PC-3 (cell line): ENCODE measurements at regions not wholly inside any gene's neighbourhood (a gene's known extent, or its start where the extent isn't known, plus 50 kb on each side); places are given as distances from the start of the nearest gene placed in this dataset.

Experiments
- ATAC-seq: fragments of 200-7000 bp; cut with Tn5 transposase; 2 replicates; pipeline ENCODE4 v1.9.1; 2020; ENCODE audit warnings: mild to moderate bottlenecking, moderate library complexity
- BruUV-seq: library from RNA; stranded (reverse); fragments of 400-500 nt; replicated peaks from 2 replicates; lab custom pipeline; 2021; lab: Mats Ljungman, UMichigan
- CTCF ChIA-PET: fragments of 300-600 bp; sonication (Branson Sonifier 250); formaldehyde crosslinking; loops from one replicate; lab custom pipeline; 2022; ENCODE audit warnings: antibody characterized with exemption; lab: Charles Lee
- POLR2A ChIA-PET: fragments of 300-600 bp; sonication (Branson Sonifier 250); formaldehyde crosslinking; loops from one replicate; lab custom pipeline; 2022; ENCODE audit warnings: antibody characterized with exemption; ENCODE audit not compliant: unreplicated experiment; lab: Charles Lee
- DNase-seq: peaks from one replicate; pipeline ENCODE4 v3.0.0-alpha.2; 2015
- H2AFZ ChIP-seq: fragments of 300-600 bp; sonication (generic); 2 replicates; pipeline ENCODE4 v1.6.0; 2016; ENCODE audit warnings: antibody characterized with exemption, low read length
- H3F3A ChIP-seq: fragments of 300-600 bp; sonication (generic); one replicate; pipeline ENCODE4 v1.6.0; 2017; ENCODE audit warnings: antibody characterized with exemption, low read length, control low read depth, mild to moderate bottlenecking; ENCODE audit not compliant: unreplicated experiment
- H3K27ac ChIP-seq: fragments of 300-600 bp; sonication (generic); 2 replicates; pipeline ENCODE4 v1.5.1; 2016; ENCODE audit warnings: mild to moderate bottlenecking, low read length
- H3K27me3 ChIP-seq: fragments of 300-600 bp; sonication (generic); 2 replicates; pipeline ENCODE4 v1.6.1; 2016; ENCODE audit warnings: low read length, mixed read lengths
- H3K36me3 ChIP-seq: fragments of 300-600 bp; sonication (generic); 2 replicates; pipeline ENCODE4 v1.6.1; 2016; ENCODE audit warnings: low read depth, mixed run types, low read length, mixed read lengths
- H3K4me1 ChIP-seq: fragments of 300-600 bp; sonication (generic); 2 replicates; pipeline ENCODE4 v1.5.1; 2016; ENCODE audit warnings: low read length; ENCODE audit not compliant: insufficient read depth
- H3K4me2 ChIP-seq: fragments of 300-600 bp; sonication (generic); 2 replicates; pipeline ENCODE4 v1.6.0; 2016; ENCODE audit warnings: low read length
- H3K4me3 ChIP-seq: fragments of 300-600 bp; sonication (generic); 2 replicates; pipeline ENCODE4 v1.5.1; 2016; ENCODE audit warnings: mild to moderate bottlenecking, low read length, mixed read lengths
- H3K79me2 ChIP-seq: fragments of 300-600 bp; sonication (generic); 2 replicates; pipeline ENCODE4 v1.6.1; 2017; ENCODE audit warnings: low read length, mixed read lengths
- H3K9ac ChIP-seq: fragments of 300-600 bp; sonication (generic); 2 replicates; pipeline ENCODE4 v1.6.0; 2016; ENCODE audit warnings: mild to moderate bottlenecking, low read length
- H3K9me2 ChIP-seq: fragments of 300-600 bp; sonication (generic); replicated peaks from 2 replicates; pipeline ENCODE4 v1.6.1; 2016; ENCODE audit warnings: mixed run types, low read length, mixed read lengths
- H3K9me3 ChIP-seq: fragments of 300-600 bp; sonication (generic); 2 replicates; pipeline ENCODE4 v1.6.1; 2016; ENCODE audit warnings: low read length, mixed read lengths
- H4K20me1 ChIP-seq: fragments of 300-600 bp; sonication (generic); 2 replicates; pipeline ENCODE4 v1.6.1; 2016; ENCODE audit warnings: low read length, mixed read lengths
- EZH2 ChIP-seq: fragments of 300-600 bp; sonication (generic); IDR thresholded peaks from one replicate; pipeline ENCODE4 v1.6.1; 2017; ENCODE audit warnings: antibody characterized with exemption, mild to moderate bottlenecking, low read length; ENCODE audit not compliant: unreplicated experiment
- EZH2phosphoT487 ChIP-seq: fragments of 300-600 bp; sonication (generic); IDR thresholded peaks from 2 replicates; pipeline ENCODE4 v1.6.1; 2018; ENCODE audit warnings: mild to moderate bottlenecking, antibody characterized with exemption, low read length, borderline replicate concordance
- intact Hi-C: fragments of 100-400 bp; cut with micrococcal nuclease; formaldehyde crosslinking; loops from 2 replicates; pipeline ENCODE4 v1.9.0; 2023
- TF ChIP-seq, protein P1 (sequence below): fragments of 300-600 bp; sonication (generic); conservative IDR thresholded peaks from 2 replicates; pipeline ENCODE4 v1.5.1; 2017; ENCODE audit warnings: antibody characterized with exemption, low read depth, mild to moderate bottlenecking, low read length

DNA sequence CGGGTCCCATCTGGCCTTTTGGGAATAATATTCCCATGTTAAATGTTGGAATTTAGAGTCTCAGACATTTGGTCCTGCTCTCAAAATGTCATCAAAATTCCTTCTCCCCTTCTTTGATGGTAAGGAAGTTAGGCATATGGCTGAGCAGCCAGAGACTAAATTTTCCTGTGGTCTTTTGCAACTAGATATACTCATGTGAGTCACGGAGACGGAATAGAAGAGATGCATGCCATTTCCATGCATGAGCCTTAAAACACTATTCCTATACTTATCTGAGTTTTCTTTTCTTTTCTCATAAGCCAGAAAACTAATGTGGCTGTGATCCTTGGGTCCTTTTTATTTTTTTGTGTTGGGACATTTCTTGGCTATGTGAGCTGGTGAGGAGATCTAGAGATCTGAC lies 105.3 kb downstream of the NR2F2 start:
- CTCF ChIA-PET: no interaction called here
- intact Hi-C loops: no loop called here

DNA sequence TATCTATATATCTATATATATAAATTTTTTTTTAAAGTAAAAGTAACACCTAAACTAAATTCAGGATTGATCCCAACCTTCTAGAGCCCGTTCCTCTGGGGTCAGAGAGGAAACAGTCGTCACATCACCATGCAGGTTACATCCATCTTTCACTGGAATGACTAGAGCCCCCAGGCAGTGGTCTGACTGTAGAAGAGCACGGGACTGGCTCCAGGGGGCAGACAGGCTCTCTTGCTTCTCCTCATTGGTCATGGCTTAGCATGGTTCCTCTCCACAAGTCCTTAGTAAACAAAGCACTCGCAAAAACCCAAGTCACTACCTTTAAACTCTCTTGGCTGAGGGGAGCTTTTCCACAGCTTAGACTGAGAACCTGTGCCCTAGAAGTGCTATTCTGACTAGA lies 110.5 kb downstream of the NR2F2 start:
- Histone ChIP-seq H2AFZ (no peak overlapping the region), H3K9me2 (no peaks in the 10 kb centered on the region), H3K9me3 (no peaks in the 10 kb centered on the region), H3K27me3 (peaks cover 91% of the 10 kb centered on the region), H3K79me2 (no peaks in the 10 kb centered on the region), H3K36me3 (no peaks in the 10 kb centered on the region), H3F3A (no peaks in the 10 kb centered on the region), H4K20me1 (no peaks in the 10 kb centered on the region), H3K9ac (no peak overlapping the region), H3K4me3 (no peak overlapping the region), H3K4me2 (no peak overlapping the region), H3K27ac (no peak overlapping the region), H3K4me1 (no peaks in the 10 kb centered on the region)
- ChIA-PET CTCF (no interaction called here), POLR2A (no interaction called here)
- DNase-seq (no peak), ATAC-seq (no peak)
- no TSS peak for BruUV-seq
- intact Hi-C loops: no loop called here
- TF ChIP-seq, protein P1, sequence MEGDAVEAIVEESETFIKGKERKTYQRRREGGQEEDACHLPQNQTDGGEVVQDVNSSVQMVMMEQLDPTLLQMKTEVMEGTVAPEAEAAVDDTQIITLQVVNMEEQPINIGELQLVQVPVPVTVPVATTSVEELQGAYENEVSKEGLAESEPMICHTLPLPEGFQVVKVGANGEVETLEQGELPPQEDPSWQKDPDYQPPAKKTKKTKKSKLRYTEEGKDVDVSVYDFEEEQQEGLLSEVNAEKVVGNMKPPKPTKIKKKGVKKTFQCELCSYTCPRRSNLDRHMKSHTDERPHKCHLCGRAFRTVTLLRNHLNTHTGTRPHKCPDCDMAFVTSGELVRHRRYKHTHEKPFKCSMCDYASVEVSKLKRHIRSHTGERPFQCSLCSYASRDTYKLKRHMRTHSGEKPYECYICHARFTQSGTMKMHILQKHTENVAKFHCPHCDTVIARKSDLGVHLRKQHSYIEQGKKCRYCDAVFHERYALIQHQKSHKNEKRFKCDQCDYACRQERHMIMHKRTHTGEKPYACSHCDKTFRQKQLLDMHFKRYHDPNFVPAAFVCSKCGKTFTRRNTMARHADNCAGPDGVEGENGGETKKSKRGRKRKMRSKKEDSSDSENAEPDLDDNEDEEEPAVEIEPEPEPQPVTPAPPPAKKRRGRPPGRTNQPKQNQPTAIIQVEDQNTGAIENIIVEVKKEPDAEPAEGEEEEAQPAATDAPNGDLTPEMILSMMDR: no peak
- TF ChIP-seq EZH2phosphoT487: no peak

More for the DNA sequence above, 105.3 kb downstream of the NR2F2 start:
- Histone ChIP-seq H3K9me2 (no peaks in the 10 kb centered on the region), H4K20me1 (no peaks in the 10 kb centered on the region), H3K4me3 (no peak overlapping the region), H3K36me3 (no peaks in the 10 kb centered on the region), H3K27ac (no peak overlapping the region), H2AFZ (no peak overlapping the region), H3K27me3 (peaks cover 87% of the 10 kb centered on the region), H3K4me1 (no peaks in the 10 kb centered on the region), H3F3A (no peaks in the 10 kb centered on the region), H3K9me3 (no peaks in the 10 kb centered on the region), H3K9ac (no peak overlapping the region), H3K79me2 (no peaks in the 10 kb centered on the region), H3K4me2 (no peak overlapping the region)
- ATAC-seq (no peak), DNase-seq (no peak)
- BruUV-seq: no TSS peak
- TF ChIP-seq, protein P1: no peak
- TF ChIP-seq EZH2: no peak
- no peak for TF ChIP-seq EZH2phosphoT487
- POLR2A ChIA-PET: no interaction called here

DNA sequence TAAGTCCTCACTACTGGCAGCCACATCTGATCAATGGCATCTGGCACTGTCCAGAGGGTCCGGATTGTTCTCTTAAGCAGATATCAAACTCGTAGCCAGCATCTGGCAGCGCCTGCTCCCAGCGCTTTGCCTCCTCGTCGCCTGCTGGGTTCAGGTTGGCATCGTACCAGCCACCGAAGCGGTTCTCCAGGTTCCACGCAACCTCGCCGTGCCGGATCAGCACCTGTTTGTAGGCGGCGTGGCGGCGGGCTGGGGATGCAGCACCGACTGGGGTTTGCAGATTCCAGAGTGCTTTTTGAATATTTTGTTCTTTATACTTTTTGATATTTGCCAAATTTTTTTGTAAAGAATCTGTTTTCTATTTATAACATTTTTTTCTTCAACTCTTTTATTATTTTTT lies 111.6 kb downstream of the NR2F2 start:
- ChIA-PET POLR2A (no interaction called here), CTCF (no interaction called here)

More for the DNA sequence above, 111.6 kb downstream of the NR2F2 start:
- no peaks in the 10 kb centered on the region for H4K20me1 ChIP-seq
- TF ChIP-seq EZH2phosphoT487 (no peak), EZH2 (no peak)
- TF ChIP-seq, protein P1: no peak
- H3K9me3 ChIP-seq: no peaks in the 10 kb centered on the region
- H3F3A ChIP-seq: no peaks in the 10 kb centered on the region
- no peaks in the 10 kb centered on the region for H3K9me2 ChIP-seq
- no peaks in the 10 kb centered on the region for H3K4me1 ChIP-seq
- H3K27me3 ChIP-seq: peaks cover 93% of the 10 kb centered on the region
- no peaks in the 10 kb centered on the region for H3K79me2 ChIP-seq
- DNase-seq (no peak), ATAC-seq (no peak)
- H2AFZ ChIP-seq: no peak overlapping the region
- intact Hi-C loops: no loop called here
- BruUV-seq: no TSS peak
- H3K27ac ChIP-seq: no peak overlapping the region
- no peak overlapping the region for H3K9ac ChIP-seq
- H3K4me3 ChIP-seq: no peak overlapping the region
- H3K4me2 ChIP-seq: no peak overlapping the region
- H3K36me3 ChIP-seq: no peaks in the 10 kb centered on the region
